ENCODE measurements at regions not wholly inside any gene's neighbourhood (a gene's known extent, or its start where the extent isn't known, plus 50 kb on each side); places are given as distances from the start of the nearest gene placed in this dataset.

DNA sequence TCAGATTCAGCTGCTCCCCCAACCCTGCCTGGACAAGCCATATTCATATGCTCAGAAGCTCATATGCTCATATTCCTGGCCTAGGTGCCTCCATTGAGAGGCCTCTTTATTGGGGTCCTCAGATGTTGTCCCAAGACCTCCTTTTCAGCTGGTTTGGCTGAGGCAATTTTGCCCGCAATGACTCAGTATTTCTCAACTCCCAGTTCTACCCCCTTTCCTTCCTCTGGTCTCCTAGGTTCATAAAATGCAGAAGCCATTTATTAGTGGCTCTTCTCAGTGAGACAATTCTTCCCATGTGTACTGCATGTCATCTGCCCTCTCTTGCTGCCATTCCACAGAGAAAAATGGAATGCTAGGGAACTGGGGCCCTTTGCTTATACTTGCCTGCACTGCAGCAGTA lies 110.7 kb downstream of the INHBA start:
- DNase-seq (no peak), ATAC-seq (no peak)
- Mint-ChIP-seq H3K4me1 (no peaks in the 10 kb centered on the region), H3K36me3 (no peaks in the 10 kb centered on the region), H3K27ac (no peak overlapping the region), H3K9me3 (ENCODE audit: low read depth) (peaks cover 11% of the 10 kb centered on the region), H3K4me3 (no peak overlapping the region), H3K27me3 (no peaks in the 10 kb centered on the region)
- CTCF ChIA-PET, result no interaction called here

DNA sequence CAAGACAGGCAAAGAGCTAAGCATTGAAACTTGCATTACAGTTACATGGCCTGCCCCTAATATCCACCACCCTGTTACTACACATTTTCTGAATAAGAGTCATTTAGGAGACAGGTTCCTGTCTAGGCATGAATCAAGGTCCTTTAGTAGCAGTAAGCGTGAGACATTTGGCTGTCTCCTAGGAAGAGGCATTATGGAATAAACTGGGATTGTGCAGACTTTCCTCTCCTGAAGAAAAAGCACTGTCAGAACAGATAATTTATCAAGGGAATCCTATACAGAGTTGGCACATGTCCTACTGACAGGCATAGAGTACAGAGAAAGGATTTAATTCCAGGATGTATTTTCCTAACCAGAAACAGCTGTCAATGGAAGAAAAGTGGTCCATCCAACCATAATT lies 111.9 kb downstream of the INHBA start:
- peaks cover 5% of the 10 kb centered on the region for H3K9me3 Mint-ChIP-seq (ENCODE audit: low read depth)
- DNase-seq, result no peak
- no peaks in the 10 kb centered on the region for H3K36me3 Mint-ChIP-seq
- CTCF ChIA-PET, result no interaction called here
- H3K27ac Mint-ChIP-seq, result no peak overlapping the region
- no peak for ATAC-seq
- H3K4me3 Mint-ChIP-seq, result no peak overlapping the region
- H3K4me1 Mint-ChIP-seq, result no peaks in the 10 kb centered on the region
- H3K27me3 Mint-ChIP-seq, result no peaks in the 10 kb centered on the region

DNA sequence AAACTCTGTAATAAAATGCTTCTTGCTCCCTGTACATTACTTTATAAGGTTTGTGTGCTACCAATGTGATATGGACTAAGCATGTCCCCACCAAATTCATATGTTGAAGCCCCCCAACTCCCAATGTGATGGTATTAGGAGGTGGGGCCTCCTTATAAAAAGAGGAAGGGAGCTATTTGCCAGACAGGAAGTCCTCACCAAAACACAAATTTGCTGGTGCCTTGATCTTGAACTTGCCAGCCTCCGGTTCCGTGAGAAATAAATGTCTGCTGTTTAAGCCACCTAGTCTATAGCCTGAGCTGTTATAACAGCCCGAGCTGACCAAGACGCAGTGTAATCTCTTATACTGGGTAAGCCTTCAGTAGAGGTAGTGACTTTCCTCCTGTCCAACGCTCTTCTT lies 114.5 kb downstream of the INHBA start:
- no peak overlapping the region for H3K4me3 Mint-ChIP-seq
- CTCF ChIA-PET, result no interaction called here

DNA sequence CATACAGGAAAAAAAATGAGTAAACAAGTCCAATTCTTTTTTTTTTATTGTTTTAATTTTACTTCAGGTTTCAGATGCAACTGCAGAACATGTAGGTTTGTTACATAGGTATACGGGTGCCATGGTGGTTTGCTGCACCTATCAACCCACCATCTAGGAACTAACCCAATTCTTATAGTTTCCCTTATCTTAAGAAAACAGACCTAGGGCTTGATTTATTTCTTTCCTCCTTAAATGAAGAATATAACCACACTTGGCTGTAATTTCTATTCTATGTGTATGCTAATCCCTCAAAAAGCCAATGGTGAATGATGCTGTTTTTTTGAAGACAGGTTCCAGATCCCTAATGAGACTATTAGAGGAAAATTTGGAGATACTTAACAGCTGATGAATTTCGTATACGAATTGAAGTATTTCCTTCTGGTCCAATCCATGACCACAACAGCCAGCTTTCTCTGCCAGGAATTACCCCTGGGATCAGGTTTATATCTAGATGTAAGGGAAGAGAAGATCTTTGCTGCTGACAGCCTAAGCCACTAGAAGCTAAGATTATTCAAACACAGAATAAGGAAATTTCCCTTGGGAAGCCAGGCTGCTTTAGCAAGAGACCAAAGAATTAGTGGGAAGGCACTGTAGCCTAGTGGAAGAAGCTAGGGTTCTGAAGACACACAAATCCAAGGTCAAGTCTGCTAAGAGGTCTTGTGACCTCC lies 115.8 kb downstream of the INHBA start:
- Mint-ChIP-seq H3K4me1 (no peaks in the 10 kb centered on the region), H3K4me3 (no peak overlapping the region), H3K36me3 (no peaks in the 10 kb centered on the region), H3K27me3 (no peaks in the 10 kb centered on the region), H3K9me3 (ENCODE audit: low read depth) (peaks cover 2% of the 10 kb centered on the region), H3K27ac (no peak overlapping the region)
- ATAC-seq (no peak), DNase-seq (no peak)
- CTCF ChIA-PET, result no interaction called here

More for the DNA sequence above, 114.5 kb downstream of the INHBA start:
- DNase-seq, result no peak
- H3K27ac Mint-ChIP-seq, result no peak overlapping the region
- ATAC-seq, result no peak
- peaks cover 2% of the 10 kb centered on the region for H3K9me3 Mint-ChIP-seq (ENCODE audit: low read depth)
- no peaks in the 10 kb centered on the region for H3K36me3 Mint-ChIP-seq
- H3K27me3 Mint-ChIP-seq, result no peaks in the 10 kb centered on the region
- H3K4me1 Mint-ChIP-seq, result no peaks in the 10 kb centered on the region

DNA sequence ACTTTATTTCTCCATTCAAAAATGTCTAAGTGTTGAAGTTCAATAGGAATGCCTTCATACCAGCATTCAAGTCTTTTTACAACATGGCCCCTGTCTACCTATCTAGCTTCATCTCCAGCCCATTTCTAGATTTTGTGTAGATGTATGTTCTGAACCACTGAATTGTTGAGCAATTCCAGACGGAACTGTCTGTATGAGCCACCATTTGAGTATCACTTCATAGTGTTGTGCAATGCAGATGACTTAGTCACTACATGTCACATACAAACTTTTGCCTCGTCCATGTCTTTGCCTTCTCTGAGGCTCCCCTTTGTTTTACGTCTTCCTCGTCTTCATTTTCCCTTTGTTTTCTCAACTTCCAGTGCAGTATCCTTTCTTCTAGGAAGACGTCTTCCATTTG lies 118.1 kb downstream of the INHBA start:
- Mint-ChIP-seq H3K9me3 (ENCODE audit: low read depth) (peaks cover 2% of the 10 kb centered on the region), H3K4me3 (no peak overlapping the region), H3K27ac (no peak overlapping the region), H3K4me1 (no peaks in the 10 kb centered on the region), H3K27me3 (no peaks in the 10 kb centered on the region), H3K36me3 (no peaks in the 10 kb centered on the region)
- CTCF ChIA-PET, result no interaction called here
- no peak for ATAC-seq
- DNase-seq, result no peak

DNA sequence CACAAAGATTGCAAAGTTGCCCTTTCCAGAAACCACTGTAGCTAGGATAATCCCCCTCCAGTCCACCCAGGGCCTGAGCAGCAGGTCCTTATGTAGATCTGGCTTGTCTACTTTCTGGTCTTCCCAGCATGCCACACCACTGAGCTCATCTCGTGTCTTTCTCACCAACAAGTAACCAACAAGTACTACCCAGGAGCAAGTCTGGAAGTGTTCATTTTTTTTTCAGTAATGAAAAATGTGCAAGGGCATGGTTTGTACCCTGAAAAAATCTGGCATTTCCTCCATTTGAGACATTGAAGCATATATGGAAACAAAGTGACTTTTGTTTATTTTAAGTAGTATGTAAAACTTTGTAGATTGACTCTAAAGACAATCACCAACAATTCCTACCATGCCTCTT lies 120.8 kb downstream of the INHBA start:
- H3K36me3 Mint-ChIP-seq, result no peaks in the 10 kb centered on the region
- no peaks in the 10 kb centered on the region for H3K9me3 Mint-ChIP-seq (ENCODE audit: low read depth)
- H3K27ac Mint-ChIP-seq, result no peak overlapping the region
- CTCF ChIA-PET, result no interaction called here
- no peaks in the 10 kb centered on the region for H3K27me3 Mint-ChIP-seq
- DNase-seq (no peak), ATAC-seq (no peak)
- no peak overlapping the region for H3K4me3 Mint-ChIP-seq
- no peaks in the 10 kb centered on the region for H3K4me1 Mint-ChIP-seq

DNA sequence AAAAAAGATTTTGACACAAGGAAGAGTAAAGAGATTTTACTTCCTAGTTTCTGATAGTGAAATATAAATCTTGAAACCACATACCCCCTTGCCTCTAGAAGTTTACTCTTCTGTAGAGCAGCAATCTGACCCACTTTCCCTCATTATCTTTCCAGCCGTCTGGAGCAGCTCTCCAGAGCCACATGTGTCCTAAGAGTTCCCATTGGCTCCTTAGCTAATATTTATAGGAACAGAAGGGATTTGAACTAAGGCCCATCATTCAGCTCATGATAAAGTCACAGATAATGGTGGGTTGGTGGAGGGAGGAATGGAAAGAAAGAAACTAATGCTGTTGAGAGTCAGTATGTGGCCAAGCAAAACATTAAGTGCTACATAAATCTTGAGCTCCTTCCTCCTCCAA lies 121.8 kb downstream of the INHBA start:
- ATAC-seq (no peak), DNase-seq (no peak)
- peaks cover 4% of the 10 kb centered on the region for H3K9me3 Mint-ChIP-seq (ENCODE audit: low read depth)
- CTCF ChIA-PET, result no interaction called here
- H3K4me3 Mint-ChIP-seq, result no peak overlapping the region
- no peaks in the 10 kb centered on the region for H3K27me3 Mint-ChIP-seq
- H3K4me1 Mint-ChIP-seq, result no peaks in the 10 kb centered on the region
- no peak overlapping the region for H3K27ac Mint-ChIP-seq
- no peaks in the 10 kb centered on the region for H3K36me3 Mint-ChIP-seq

DNA sequence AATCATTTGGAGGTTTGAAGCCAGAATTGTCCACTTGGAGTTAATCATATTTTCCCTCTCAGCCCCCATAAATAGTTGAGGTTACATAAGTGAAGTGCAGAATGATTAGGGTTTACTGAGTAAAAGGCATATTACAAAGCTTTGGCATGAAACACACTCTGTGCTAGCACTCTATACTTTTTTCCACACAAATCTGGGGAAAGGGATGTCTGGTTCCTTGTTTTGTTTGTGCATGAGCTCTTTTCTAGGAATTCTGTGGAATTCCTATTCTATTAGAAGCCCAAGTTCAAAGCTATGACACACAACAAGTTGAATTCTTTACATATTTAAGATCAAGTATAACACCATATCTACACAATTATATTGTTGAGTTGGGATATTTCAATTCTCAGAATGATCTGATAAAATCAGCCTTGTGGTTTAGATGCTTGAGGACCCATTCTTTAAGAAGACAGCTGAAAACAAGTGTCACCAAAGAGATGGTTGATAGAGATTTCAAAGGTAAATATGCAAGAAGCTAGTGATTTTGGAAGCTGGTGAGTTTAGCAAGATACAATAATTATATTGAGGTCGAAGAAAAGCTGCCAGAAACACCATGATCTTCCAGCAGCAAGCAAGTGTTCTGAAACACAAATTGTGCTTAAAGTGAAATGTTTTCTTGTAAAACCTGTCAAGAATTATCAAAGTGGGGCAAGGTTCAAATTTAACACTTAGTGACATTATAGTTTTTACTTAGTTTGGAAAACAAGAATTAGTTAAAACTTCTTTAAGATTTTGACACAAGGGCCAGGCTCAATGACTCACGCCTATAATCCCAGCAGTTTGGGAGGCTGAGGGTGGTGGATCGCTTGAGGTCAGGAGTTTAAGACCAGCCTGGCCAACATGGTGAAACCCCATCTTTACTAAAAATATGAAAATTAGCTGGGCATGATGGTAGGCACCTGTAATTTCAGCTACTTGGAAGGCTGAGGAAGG lies 122.6 kb downstream of the INHBA start:
- DNase-seq (no peak), ATAC-seq (no peak)
- Mint-ChIP-seq H3K27me3 (no peaks in the 10 kb centered on the region), H3K4me3 (no peak overlapping the region), H3K4me1 (no peaks in the 10 kb centered on the region), H3K36me3 (no peaks in the 10 kb centered on the region), H3K27ac (no peak overlapping the region), H3K9me3 (ENCODE audit: low read depth) (peaks cover 4% of the 10 kb centered on the region)
- CTCF ChIA-PET, result no interaction called here

DNA sequence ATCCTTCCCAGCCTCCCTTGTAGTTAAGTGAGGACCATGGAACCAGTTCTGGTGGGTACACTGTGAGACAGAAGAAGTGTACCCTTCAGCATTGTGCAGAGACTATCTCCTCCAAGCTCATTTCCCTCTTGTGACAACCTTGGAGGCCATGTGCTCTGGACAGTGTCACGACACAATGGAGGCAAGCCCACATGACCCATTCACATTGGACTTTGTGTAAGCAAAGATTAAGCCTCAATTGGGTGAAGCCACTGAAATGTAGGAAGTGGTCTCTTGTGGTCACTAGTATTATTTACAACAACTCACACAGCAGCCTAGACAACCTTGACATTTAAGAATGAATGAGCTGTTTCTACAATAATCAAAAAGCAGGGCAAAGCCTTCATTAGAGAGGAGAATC lies 124.2 kb downstream of the INHBA start:
- Mint-ChIP-seq H3K27me3 (no peaks in the 10 kb centered on the region), H3K27ac (no peak overlapping the region), H3K4me3 (no peak overlapping the region), H3K4me1 (no peaks in the 10 kb centered on the region), H3K36me3 (no peaks in the 10 kb centered on the region), H3K9me3 (ENCODE audit: low read depth) (peaks cover 4% of the 10 kb centered on the region)
- ATAC-seq (no peak), DNase-seq (no peak)
- CTCF ChIA-PET, result no interaction called here

DNA sequence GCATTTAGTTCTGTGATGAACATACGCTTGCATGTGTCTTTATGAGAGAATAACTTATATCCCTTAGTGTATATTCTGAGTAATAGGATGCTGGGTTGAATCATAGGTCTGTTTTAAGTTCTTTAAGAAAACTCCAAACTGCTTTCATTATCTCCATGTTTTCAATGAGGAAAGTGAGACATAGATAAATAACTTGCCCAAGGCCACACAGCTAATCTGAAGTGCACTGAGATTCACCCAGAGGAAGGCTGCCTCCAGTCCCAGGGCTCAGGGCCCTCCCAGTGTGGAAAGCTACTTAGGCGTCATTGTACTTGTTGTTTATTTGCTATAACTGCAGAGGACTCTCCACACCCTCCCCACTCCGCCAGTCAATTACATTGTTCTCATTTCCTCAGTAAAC lies 126.7 kb downstream of the INHBA start:
- no peak for DNase-seq
- ATAC-seq, result no peak
- no peaks in the 10 kb centered on the region for H3K27me3 Mint-ChIP-seq
- H3K27ac Mint-ChIP-seq, result no peak overlapping the region
- CTCF ChIA-PET, result no interaction called here
- peaks cover 6% of the 10 kb centered on the region for H3K9me3 Mint-ChIP-seq (ENCODE audit: low read depth)
- H3K4me3 Mint-ChIP-seq, result no peak overlapping the region
- no peaks in the 10 kb centered on the region for H3K36me3 Mint-ChIP-seq
- H3K4me1 Mint-ChIP-seq, result no peaks in the 10 kb centered on the region

DNA sequence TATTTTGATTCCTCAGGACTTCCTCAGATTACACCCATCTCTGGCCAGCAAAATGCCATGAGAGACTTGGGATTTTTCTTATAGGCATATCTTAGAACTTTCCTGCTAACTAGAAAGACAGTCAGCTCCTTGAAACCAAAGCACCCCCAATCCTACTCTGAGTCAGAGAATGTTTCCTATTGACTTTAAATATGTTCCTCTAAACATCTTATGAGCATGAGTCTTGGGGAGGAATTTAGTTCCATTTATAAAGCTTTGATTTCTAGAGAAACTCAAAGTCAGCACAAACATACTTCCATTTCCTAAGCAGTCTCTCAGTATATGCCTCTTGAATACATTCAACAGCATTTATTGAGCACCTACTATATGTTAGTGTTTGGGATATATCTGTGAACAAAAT lies 128.5 kb downstream of the INHBA start:
- no peak for ATAC-seq

DNA sequence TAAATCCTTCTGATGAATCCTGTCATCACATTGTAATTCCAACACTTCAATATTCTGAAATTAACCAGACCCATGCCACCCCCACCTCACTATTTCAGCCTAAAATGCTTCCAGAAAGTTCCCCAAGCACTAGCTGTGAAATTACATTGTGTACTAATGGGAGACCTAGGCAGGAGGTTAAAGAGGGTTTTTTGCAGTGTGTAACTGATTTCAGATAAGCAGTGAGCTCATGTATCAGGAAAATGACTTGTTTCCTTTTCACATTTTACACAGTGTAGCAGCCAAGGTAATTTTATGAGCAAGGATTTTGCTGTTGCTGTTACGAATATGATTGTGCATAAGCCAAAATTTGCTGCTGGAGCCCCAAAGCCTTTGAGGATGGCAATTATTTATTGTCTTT lies 129.0 kb downstream of the INHBA start:
- no peak overlapping the region for H3K27ac Mint-ChIP-seq
- peaks cover 9% of the 10 kb centered on the region for H3K9me3 Mint-ChIP-seq (ENCODE audit: low read depth)
- no peak for DNase-seq
- CTCF ChIA-PET, result no interaction called here
- no peaks in the 10 kb centered on the region for H3K27me3 Mint-ChIP-seq
- no peaks in the 10 kb centered on the region for H3K36me3 Mint-ChIP-seq
- no peak for ATAC-seq
- H3K4me3 Mint-ChIP-seq, result no peak overlapping the region
- H3K4me1 Mint-ChIP-seq, result no peaks in the 10 kb centered on the region

More for the DNA sequence above, 128.5 kb downstream of the INHBA start:
- Mint-ChIP-seq H3K36me3 (no peaks in the 10 kb centered on the region), H3K27ac (no peak overlapping the region), H3K4me3 (no peak overlapping the region), H3K4me1 (no peaks in the 10 kb centered on the region), H3K9me3 (ENCODE audit: low read depth) (peaks cover 9% of the 10 kb centered on the region), H3K27me3 (no peaks in the 10 kb centered on the region)
- CTCF ChIA-PET, result no interaction called here
- no peak for DNase-seq

DNA sequence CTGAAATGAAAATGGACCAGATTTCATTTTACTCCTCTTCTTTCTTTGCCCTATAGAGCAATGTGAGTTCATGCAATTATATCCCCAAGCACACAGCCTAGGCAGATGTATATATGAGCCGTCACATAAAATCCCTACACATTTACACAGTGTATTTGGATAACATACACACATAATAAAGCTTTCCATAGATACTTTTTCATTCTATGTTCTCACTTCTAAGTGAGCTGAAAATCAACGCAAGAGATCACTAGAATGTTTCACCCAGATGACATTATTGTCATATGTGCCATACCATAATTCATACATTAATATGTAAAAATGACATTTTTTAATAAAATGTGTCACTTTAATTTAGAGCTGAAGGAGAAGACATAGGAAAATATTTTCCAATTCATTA lies 129.4 kb downstream of the INHBA start:
- ATAC-seq (no peak), DNase-seq (no peak)
- no peak overlapping the region for H3K27ac Mint-ChIP-seq
- no peaks in the 10 kb centered on the region for H3K27me3 Mint-ChIP-seq
- CTCF ChIA-PET, result no interaction called here
- no peaks in the 10 kb centered on the region for H3K4me1 Mint-ChIP-seq
- H3K4me3 Mint-ChIP-seq, result no peak overlapping the region
- peaks cover 9% of the 10 kb centered on the region for H3K9me3 Mint-ChIP-seq (ENCODE audit: low read depth)
- H3K36me3 Mint-ChIP-seq, result no peaks in the 10 kb centered on the region

DNA sequence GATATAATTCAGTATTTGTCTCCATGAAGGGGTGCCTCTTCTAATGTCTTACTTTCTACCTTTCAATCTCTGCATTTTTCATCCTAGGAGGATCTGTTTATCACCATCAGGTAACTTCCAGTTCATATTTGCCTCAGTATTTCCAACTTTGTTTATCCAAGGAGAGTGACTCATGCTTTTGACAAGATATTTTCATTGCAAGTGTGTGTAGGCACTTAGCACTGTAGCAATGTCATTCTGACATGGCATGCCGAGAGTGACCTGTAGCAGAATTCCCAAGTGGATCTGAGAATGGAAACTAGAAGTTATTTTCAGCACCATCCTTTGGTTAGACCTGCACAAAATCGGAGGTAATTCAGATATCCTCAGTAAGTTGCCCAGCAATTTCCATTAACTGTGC lies 129.9 kb downstream of the INHBA start:
- ATAC-seq (no peak), DNase-seq (no peak)
- peaks cover 9% of the 10 kb centered on the region for H3K9me3 Mint-ChIP-seq (ENCODE audit: low read depth)
- no peak overlapping the region for H3K27ac Mint-ChIP-seq
- no peaks in the 10 kb centered on the region for H3K27me3 Mint-ChIP-seq
- no peak overlapping the region for H3K4me3 Mint-ChIP-seq
- CTCF ChIA-PET, result no interaction called here
- no peaks in the 10 kb centered on the region for H3K4me1 Mint-ChIP-seq
- no peaks in the 10 kb centered on the region for H3K36me3 Mint-ChIP-seq

Data from activated CD8-positive, alpha-beta memory T cell treated with anti-CD3 and anti-CD28 coated beads, Interleukin-2, amount 10 ng/mL, durations not matched to agents 7 days and 5 days (primary cell).